CD14-positive monocyte (primary cell): ENCODE measurements at regions not wholly inside any gene's neighbourhood (a gene's known extent, or its start where the extent isn't known, plus 50 kb on each side); places are given as distances from the start of the nearest gene placed in this dataset.

Experiments used
- DNase-seq, 3 donors: peaks; one replicate each; pipeline ENCODE4 v3.0.0-alpha.2; 2011 to 2022
- H2AFZ ChIP-seq: 2 replicates; pipeline ENCODE4 v1.6.0; 2012; ENCODE audit warnings: mild to moderate bottlenecking, low read depth, low read length, inconsistent platforms; ENCODE audit not compliant: insufficient read depth, poor library complexity, severe bottlenecking
- H3K27ac ChIP-seq, 2 donors: 1 replicate in 1 of 2; 2 replicates in 1 of 2; pipeline ENCODE4 v1.5.1; 2012 to 2013; ENCODE audit warnings: low read length in 2 of 2, control low read depth in 1 of 2, inconsistent platforms in 1 of 2, low read depth in 1 of 2, mild to moderate bottlenecking in 1 of 2
- H3K27me3 ChIP-seq, 2 donors: one replicate each; pipeline versions ENCODE4 v1.6.0 to v1.6.1; 2011 to 2013; ENCODE audit warnings: low read length in 2 of 2; ENCODE audit not compliant: control insufficient read depth in 2 of 2, insufficient read depth in 2 of 2
- H3K36me3 ChIP-seq, 2 donors: replicated peaks in 1 of 2; 1 replicate in 1 of 2; 2 replicates in 1 of 2; pipeline versions ENCODE4 v1.5.1 to v1.6.1; 2012 to 2013; ENCODE audit warnings: low read length in 2 of 2, control low read depth in 1 of 2, inconsistent platforms in 1 of 2, mild to moderate bottlenecking in 1 of 2; ENCODE audit not compliant: insufficient read depth in 2 of 2, control insufficient read depth in 1 of 2
- H3K4me1 ChIP-seq, 2 donors: 1 replicate in 1 of 2; 2 replicates in 1 of 2; pipeline versions ENCODE4 v1.5.1 to v1.6.1; 2012 to 2013; ENCODE audit warnings: low read length in 2 of 2, control low read depth in 1 of 2, inconsistent platforms in 1 of 2, mild to moderate bottlenecking in 1 of 2, moderate library complexity in 1 of 2; ENCODE audit not compliant: insufficient read depth in 2 of 2, control insufficient read depth in 1 of 2
- H3K4me2 ChIP-seq: replicated peaks from 2 replicates; pipeline ENCODE3; 2012; ENCODE audit warnings: low read length, moderate library complexity, mild to moderate bottlenecking; ENCODE audit not compliant: poor library complexity, severe bottlenecking; ENCODE audit errors: extremely low read depth
- H3K4me3 ChIP-seq, 3 experiments: fragments of 200-600 bp in 1 of 3; sonication (generic) in 1 of 3; replicated peaks in 1 of 3; 1 replicate in 2 of 3; 2 replicates in 1 of 3; pipeline ENCODE4 v1.5.1; 2011 to 2013; ENCODE audit warnings: low read length in 3 of 3, mild to moderate bottlenecking in 3 of 3, control low read depth in 2 of 3, low read depth in 2 of 3, inconsistent platforms in 1 of 3, moderate library complexity in 1 of 3
- H3K79me2 ChIP-seq: 2 replicates; pipeline ENCODE4 v1.6.0; 2012; ENCODE audit warnings: mild to moderate bottlenecking, control low read depth, inconsistent platforms, low read length, moderate library complexity; ENCODE audit not compliant: insufficient read depth
- H3K9ac ChIP-seq: 2 replicates; pipeline ENCODE4 v1.6.0; 2017; ENCODE audit warnings: low read length, mild to moderate bottlenecking; ENCODE audit not compliant: insufficient read depth, poor library complexity, severe bottlenecking
- H3K9me3 ChIP-seq, 2 donors: replicated peaks in 1 of 2; 1 replicate in 1 of 2; 2 replicates in 1 of 2; pipeline versions ENCODE4 v1.5.1 to v1.6.1; 2012 to 2013; ENCODE audit warnings: low read length in 2 of 2, control low read depth in 1 of 2; ENCODE audit not compliant: control insufficient read depth in 1 of 2, insufficient read depth in 1 of 2
- H4K20me1 ChIP-seq: 2 replicates; pipeline ENCODE4 v1.6.0; 2012; ENCODE audit warnings: mild to moderate bottlenecking, low read length, control low read depth, moderate library complexity; ENCODE audit not compliant: insufficient read depth
- H3K27ac Mint-ChIP-seq, 7 donors: one replicate each; pipeline ENCODE4 v1.8.0; 2020; ENCODE audit warnings: mild to moderate bottlenecking in 7 of 7, mixed read lengths in 7 of 7, moderate library complexity in 6 of 7, inconsistent platforms in 2 of 7
- H3K27me3 Mint-ChIP-seq, 3 donors: one replicate each; pipeline ENCODE4 v1.8.0; 2021 to 2022; ENCODE audit warnings: low read depth in 3 of 3, mild to moderate bottlenecking in 3 of 3, mixed read lengths in 3 of 3, moderate library complexity in 3 of 3, inconsistent platforms in 1 of 3
- H3K36me3 Mint-ChIP-seq, 2 donors: one replicate each; pipeline ENCODE4 v1.8.0; 2020; ENCODE audit warnings: mixed read lengths in 2 of 2, inconsistent platforms in 1 of 2, mild to moderate bottlenecking in 1 of 2
- H3K4me1 Mint-ChIP-seq: one replicate; pipeline ENCODE4 v1.8.0; 2020; ENCODE audit warnings: mild to moderate bottlenecking, mixed read lengths
- H3K4me3 Mint-ChIP-seq, 2 donors: one replicate each; pipeline ENCODE4 v1.8.0; 2020; ENCODE audit warnings: mild to moderate bottlenecking in 2 of 2, mixed read lengths in 2 of 2, moderate library complexity in 1 of 2
- H3K9me3 Mint-ChIP-seq, 7 donors: one replicate each; pipeline ENCODE4 v1.8.0; 2020 to 2022; ENCODE audit warnings: mixed read lengths in 7 of 7, mild to moderate bottlenecking in 6 of 7, moderate library complexity in 6 of 7, inconsistent platforms in 2 of 7
- WGBS: methylation state at CpG from one replicate; pipeline ENCODE4 v1.1.5; 2013; ENCODE audit warnings: missing lambda C conversion rate; ENCODE audit not compliant: insufficient coverage; 5-methylcytosine and 5-hydroxymethylcytosine counted together
- intact Hi-C, 2 donors: fragments of 100-400 bp; cut with micrococcal nuclease; formaldehyde crosslinking; loops; one replicate each; pipeline versions ENCODE4 v1.15.0 to v1.15.1; 2023
- TF ChIP-seq, protein P1 (sequence below): fragments of 200-600 bp; IDR thresholded peaks from one replicate; pipeline ENCODE4 v1.8.0; 2022; ENCODE audit warnings: antibody characterized with exemption, mild to moderate bottlenecking

DNA sequence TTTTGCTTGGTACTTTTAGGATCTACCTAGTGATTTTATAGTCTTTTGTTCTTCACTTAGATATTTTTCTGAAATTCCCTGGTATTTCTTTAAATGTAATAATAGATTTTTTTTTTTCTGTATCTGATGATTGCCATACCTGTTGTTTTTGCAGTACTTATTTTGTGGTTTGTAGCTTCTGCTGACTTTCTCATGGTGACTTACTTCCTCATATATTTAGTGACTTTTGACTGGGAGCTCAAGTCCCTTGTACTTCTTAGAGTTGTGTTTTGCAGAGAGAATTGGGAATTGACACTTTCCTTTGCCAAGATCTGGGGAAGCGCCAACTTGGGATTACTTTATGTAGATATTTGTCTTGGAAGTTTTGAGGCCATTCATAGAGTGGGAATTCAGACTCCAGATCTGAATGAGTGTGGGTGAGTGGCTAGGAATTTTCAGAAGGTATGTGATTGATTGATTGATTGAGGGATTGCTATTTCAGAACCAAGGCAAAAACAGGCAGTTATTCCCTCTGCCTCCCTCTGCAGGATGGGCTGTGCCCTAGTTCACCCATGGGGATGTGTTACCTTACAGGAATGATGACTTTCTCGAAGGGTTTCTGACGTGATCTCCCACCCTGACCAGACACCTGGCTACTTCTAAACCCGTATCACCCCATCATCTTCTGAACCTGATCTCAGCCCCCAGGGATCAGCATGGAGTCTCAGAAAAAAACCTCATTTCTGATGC, 219.5 kb downstream of the URB2 start:
- WGBS = 100% methylated on average over 2 of the region's 4 CpGs
- peaks cover 1 to 5% (median 4%) of the 10 kb centered on the region in 3 donors for H3K27me3 Mint-ChIP-seq

DNA sequence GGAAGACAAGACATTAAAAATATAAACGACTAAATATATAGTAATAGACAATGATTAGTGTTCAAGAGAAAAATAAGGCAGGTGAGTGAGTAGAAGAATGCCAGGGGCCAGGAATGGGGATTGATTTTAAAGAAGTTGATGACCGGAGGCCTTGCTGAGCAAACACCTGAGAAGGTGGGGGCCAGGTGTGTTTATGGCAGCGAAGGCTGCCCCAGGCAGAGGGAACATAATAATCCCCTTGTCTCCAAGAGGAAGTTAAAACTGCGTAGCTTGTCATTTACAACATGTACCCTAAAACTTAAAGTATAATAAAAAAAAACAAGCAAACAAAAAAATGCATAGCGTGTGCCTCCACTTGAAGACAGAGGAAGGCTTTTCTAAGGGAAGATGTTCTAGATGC, 220.3 kb downstream of the URB2 start:
- H3K4me3 ChIP-seq = no peak overlapping the region
- intact Hi-C loops = no loop called here
- no peak overlapping the region for H3K27ac Mint-ChIP-seq
- H3K9me3 ChIP-seq = no peaks in the 10 kb centered on the region
- H3K4me2 ChIP-seq = no peak overlapping the region
- WGBS = 100% methylated on average over 1 of the region's 5 CpGs
- peaks cover 1 to 5% (median 5%) of the 10 kb centered on the region in 3 donors for H3K27me3 Mint-ChIP-seq
- H4K20me1 ChIP-seq = no peaks in the 10 kb centered on the region
- H3K27ac ChIP-seq = no peak overlapping the region
- no peaks in the 10 kb centered on the region for H3K36me3 Mint-ChIP-seq
- no peaks in the 10 kb centered on the region for H3K79me2 ChIP-seq
- H3K9ac ChIP-seq = no peak overlapping the region
- no peak for DNase-seq
- peaks cover 11% of the 10 kb centered on the region for H3K4me1 Mint-ChIP-seq
- H3K4me3 Mint-ChIP-seq = no peak overlapping the region
- no peaks in the 10 kb centered on the region for H3K9me3 Mint-ChIP-seq
- TF ChIP-seq, protein P1, sequence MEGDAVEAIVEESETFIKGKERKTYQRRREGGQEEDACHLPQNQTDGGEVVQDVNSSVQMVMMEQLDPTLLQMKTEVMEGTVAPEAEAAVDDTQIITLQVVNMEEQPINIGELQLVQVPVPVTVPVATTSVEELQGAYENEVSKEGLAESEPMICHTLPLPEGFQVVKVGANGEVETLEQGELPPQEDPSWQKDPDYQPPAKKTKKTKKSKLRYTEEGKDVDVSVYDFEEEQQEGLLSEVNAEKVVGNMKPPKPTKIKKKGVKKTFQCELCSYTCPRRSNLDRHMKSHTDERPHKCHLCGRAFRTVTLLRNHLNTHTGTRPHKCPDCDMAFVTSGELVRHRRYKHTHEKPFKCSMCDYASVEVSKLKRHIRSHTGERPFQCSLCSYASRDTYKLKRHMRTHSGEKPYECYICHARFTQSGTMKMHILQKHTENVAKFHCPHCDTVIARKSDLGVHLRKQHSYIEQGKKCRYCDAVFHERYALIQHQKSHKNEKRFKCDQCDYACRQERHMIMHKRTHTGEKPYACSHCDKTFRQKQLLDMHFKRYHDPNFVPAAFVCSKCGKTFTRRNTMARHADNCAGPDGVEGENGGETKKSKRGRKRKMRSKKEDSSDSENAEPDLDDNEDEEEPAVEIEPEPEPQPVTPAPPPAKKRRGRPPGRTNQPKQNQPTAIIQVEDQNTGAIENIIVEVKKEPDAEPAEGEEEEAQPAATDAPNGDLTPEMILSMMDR = no peak
- no peak overlapping the region for H2AFZ ChIP-seq
- no peaks in the 10 kb centered on the region for H3K27me3 ChIP-seq
- no peaks in the 10 kb centered on the region for H3K36me3 ChIP-seq
- H3K4me1 ChIP-seq = peaks cover under 1 to 3% of the 10 kb centered on the region in 2 donors

More for the DNA sequence above, 219.5 kb downstream of the URB2 start:
- H3K27me3 ChIP-seq = no peaks in the 10 kb centered on the region
- no peaks in the 10 kb centered on the region for H3K36me3 ChIP-seq
- no peak overlapping the region for H3K4me3 Mint-ChIP-seq
- H3K36me3 Mint-ChIP-seq = no peaks in the 10 kb centered on the region
- H3K9ac ChIP-seq = no peak overlapping the region
- H3K4me3 ChIP-seq = no peak overlapping the region
- no peak for DNase-seq
- H3K27ac ChIP-seq = no peak overlapping the region
- H3K9me3 ChIP-seq = no peaks in the 10 kb centered on the region
- no peaks in the 10 kb centered on the region for H4K20me1 ChIP-seq
- intact Hi-C loops = no loop called here
- H2AFZ ChIP-seq = no peak overlapping the region
- no peak overlapping the region for H3K27ac Mint-ChIP-seq
- peaks cover 0 to 1% (median 0%) of the 10 kb centered on the region in 7 donors for H3K9me3 Mint-ChIP-seq
- TF ChIP-seq, protein P1 = no peak
- H3K79me2 ChIP-seq = no peaks in the 10 kb centered on the region
- peaks cover 16% of the 10 kb centered on the region for H3K4me1 Mint-ChIP-seq
- H3K4me1 ChIP-seq = peaks cover 4 to 6% of the 10 kb centered on the region in 2 donors
- no peak overlapping the region for H3K4me2 ChIP-seq
